GM12892 (cell line): ENCODE measurements at regions not wholly inside any gene's neighbourhood (a gene's known extent, or its start where the extent isn't known, plus 50 kb on each side); places are given as distances from the start of the nearest gene placed in this dataset.
"Not testable (repeated sequence)": the region's sequence is repeated elsewhere in the genome, so short reads cannot be mapped to it uniquely, and the experiment has no call there.

ENCODE experiments used
- DNase-seq: peaks from one replicate; pipeline ENCODE4 v3.0.0; 2011; ENCODE audit not compliant: insufficient read length
- FAIRE-seq: peaks from 2 replicates; lab custom pipeline; 2011; peaks lifted over from hg19 to GRCh38; lab: Jason Lieb, UNC
- POLR2A ChIP-seq: IDR thresholded peaks from 2 replicates; pipeline ENCODE4 v1.6.1; 2011; ENCODE audit warnings: low read depth, low read length, control low read depth
- POLR2AphosphoS5 ChIP-seq: IDR thresholded peaks from 2 replicates; pipeline ENCODE4 v1.6.1; 2011; ENCODE audit warnings: low read depth, low read length, control low read depth
- TAF1 ChIP-seq: IDR thresholded peaks from 2 replicates; pipeline ENCODE4 v1.6.1; 2011; ENCODE audit warnings: low read depth, mild to moderate bottlenecking, control low read depth, low read length, borderline replicate concordance

GRCh38 chrX:115357326-115358120 is 68.0 kb downstream of the LUZP4 start:
- DNase-seq (no peak), FAIRE-seq (no peak)
- TF ChIP-seq POLR2AphosphoS5 (no peak), TAF1 (no peak), POLR2A (no peak)

GRCh38 chrX:115359508-115359907 is 70.0 kb downstream of the LUZP4 start:
- not testable (repeated sequence) for FAIRE-seq, DNase-seq

GRCh38 chrX:115360220-115360781 is 70.8 kb downstream of the LUZP4 start:
- FAIRE-seq: no peak
- DNase-seq: no peak
- TF ChIP-seq TAF1: no peak

GRCh38 chrX:115362334-115363095 is 73.0 kb downstream of the LUZP4 start:
- FAIRE-seq: no peak
- DNase-seq: no peak
- TF ChIP-seq POLR2A (no peak), POLR2AphosphoS5 (no peak), TAF1 (no peak)

DNA sequence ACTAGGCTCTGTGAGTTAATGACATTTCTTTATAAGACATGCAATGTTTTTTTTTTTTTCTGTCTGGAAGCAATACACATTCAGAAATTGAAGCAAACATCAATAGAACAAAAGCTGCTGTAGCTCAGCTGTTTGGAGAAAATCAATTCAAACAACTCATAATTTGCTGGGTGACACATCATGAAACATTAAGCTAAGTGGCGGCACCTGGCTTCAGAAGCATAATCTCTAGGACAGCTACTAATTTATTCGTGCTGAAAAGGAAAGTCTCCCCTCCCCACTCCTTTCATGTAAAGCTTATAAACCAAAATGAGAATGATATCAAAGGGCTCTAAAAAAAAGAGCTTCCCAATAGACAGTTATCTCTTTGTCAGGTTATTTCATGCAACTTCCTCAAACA is 73.9 kb downstream of the LUZP4 start:
- FAIRE-seq (no peak), DNase-seq (no peak)
- TF ChIP-seq POLR2A (no peak), TAF1 (no peak), POLR2AphosphoS5 (no peak)

DNA sequence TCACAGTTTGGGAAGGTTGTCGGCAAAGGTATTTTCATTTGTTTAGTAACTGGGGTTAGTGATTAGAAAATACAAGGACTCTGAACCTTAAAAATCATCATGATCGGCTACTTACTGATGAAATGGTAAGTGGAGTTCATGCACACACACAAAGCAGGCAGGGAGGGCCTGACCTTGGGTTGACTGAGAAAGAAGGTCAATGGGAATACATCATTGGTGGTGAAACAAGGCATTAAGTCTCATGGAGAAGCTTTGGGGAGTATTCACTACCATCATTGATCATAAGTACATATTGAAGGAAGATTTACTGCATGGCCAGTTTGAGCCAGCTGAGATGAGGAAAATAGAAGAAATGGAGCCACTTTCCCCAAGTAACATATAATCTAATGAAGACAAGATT is 74.4 kb downstream of the LUZP4 start:
- DNase-seq (no peak), FAIRE-seq (no peak)
- TF ChIP-seq TAF1 (no peak), POLR2AphosphoS5 (no peak), POLR2A (no peak)

GRCh38 chrX:115364670-115365069 is 75.2 kb downstream of the LUZP4 start:
- TF ChIP-seq POLR2AphosphoS5 (no peak), POLR2A (no peak), TAF1 (no peak)
- FAIRE-seq (no peak), DNase-seq (no peak)

GRCh38 chrX:115366535-115366934 is 77.0 kb downstream of the LUZP4 start:
- TF ChIP-seq TAF1: no peak
- no peak for TF ChIP-seq POLR2A
- no peak for FAIRE-seq
- DNase-seq: no peak

GRCh38 chrX:115367455-115367854 is 77.9 kb downstream of the LUZP4 start:
- no peak for TF ChIP-seq POLR2AphosphoS5
- TF ChIP-seq TAF1: no peak
- TF ChIP-seq POLR2A: no peak
- no peak for FAIRE-seq
- no peak for DNase-seq

- TF ChIP-seq POLR2A (no peak), POLR2AphosphoS5 (no peak), TAF1 (no peak)
- FAIRE-seq (no peak), DNase-seq (no peak)
Observed at GRCh38 chrX:115367951-115368350, 78.4 kb downstream of the LUZP4 start.

DNA sequence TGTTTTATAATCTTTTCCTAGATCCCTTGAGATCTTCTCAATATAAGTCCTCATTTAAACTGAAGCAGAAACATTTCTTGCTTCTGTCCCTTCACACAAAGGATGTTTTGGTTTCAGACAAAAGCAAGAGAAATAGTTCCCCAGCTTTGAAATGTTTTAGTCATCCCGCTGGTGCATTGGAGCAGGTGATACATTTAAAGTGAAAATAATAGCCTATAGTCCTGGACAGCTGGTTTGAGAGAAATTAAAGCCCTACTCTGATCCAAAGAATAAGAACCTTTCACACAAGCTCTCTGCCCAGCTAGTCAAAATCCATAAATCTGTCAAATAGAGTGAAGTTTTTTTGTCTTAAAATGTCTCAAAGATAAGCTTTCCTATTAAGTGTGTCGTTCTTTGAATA is 79.4 kb downstream of the LUZP4 start:
- DNase-seq (no peak), FAIRE-seq (no peak)
- TF ChIP-seq POLR2A (no peak), TAF1 (no peak), POLR2AphosphoS5 (no peak)

GRCh38 chrX:115372152-115372551 is 82.6 kb downstream of the LUZP4 start:
- TF ChIP-seq POLR2A (no peak), POLR2AphosphoS5 (no peak), TAF1 (no peak)
- no peak for DNase-seq
- FAIRE-seq: no peak
